Heart right ventricle (tissue), 16 donors: ENCODE measurements at regions not wholly inside any gene's neighbourhood (a gene's known extent, or its start where the extent isn't known, plus 50 kb on each side); places are given as distances from the start of the nearest gene placed in this dataset.

Source experiments
- ATAC-seq, 8 donors: fragments of 200-7000 bp; cut with Tn5 transposase; one replicate each; pipeline ENCODE4 v1.9.1; 2020; ENCODE audit warnings: mild to moderate bottlenecking in 8 of 8, moderate library complexity in 8 of 8, moderate number of reproducible peaks in 1 of 8
- DNase-seq, 2 donors: peaks; one replicate each; pipeline ENCODE4 v3.0.0-alpha.2; 2020
- H3K27ac ChIP-seq, 10 donors: fragments of 200-600 bp; sonication (generic) in 2 of 10; one replicate each; pipeline versions ENCODE4 v1.5.0 to v1.8.0; 2020 to 2022; ENCODE audit warnings: mild to moderate bottlenecking in 3 of 10
- H3K27me3 ChIP-seq, 7 donors: fragments of 200-600 bp; one replicate each; pipeline ENCODE4 v1.8.0; 2021 to 2022; ENCODE audit warnings: mild to moderate bottlenecking in 2 of 7
- H3K36me3 ChIP-seq, 9 donors: fragments of 200-600 bp; sonication (generic) in 1 of 9; one replicate each; pipeline versions ENCODE4 v1.5.0 to v1.8.0; 2020 to 2022; ENCODE audit warnings: mild to moderate bottlenecking in 2 of 9
- H3K4me1 ChIP-seq, 9 donors: fragments of 200-600 bp; sonication (generic) in 1 of 9; one replicate each; pipeline versions ENCODE4 v1.5.0 to v1.8.0; 2020 to 2022; ENCODE audit warnings: mild to moderate bottlenecking in 4 of 9
- H3K4me3 ChIP-seq, 10 donors: fragments of 200-600 bp; sonication (generic) in 2 of 10; one replicate each; pipeline versions ENCODE4 v1.5.0 to v1.8.0; 2020 to 2022; ENCODE audit warnings: mild to moderate bottlenecking in 7 of 10, moderate library complexity in 2 of 10
- H3K9me3 ChIP-seq, 11 donors: fragments of 200-600 bp in 10 of 11; sonication (generic) in 2 of 11; one replicate each; pipeline versions ENCODE4 v1.5.0 to v1.8.0; 2013 to 2022; ENCODE audit warnings: mild to moderate bottlenecking in 2 of 11, control low read depth in 1 of 11, moderate library complexity in 1 of 11
- CTCF ChIP-seq, 9 donors: fragments of 200-600 bp; sonication (generic) in 2 of 9; IDR thresholded peaks; one replicate each; pipeline versions ENCODE4 v1.5.0 to v1.8.0; 2021 to 2022; ENCODE audit warnings: antibody characterized with exemption in 9 of 9, mild to moderate bottlenecking in 5 of 9, moderate library complexity in 1 of 9
- WGBS, 2 donors: extraction: QIAGEN DNeasy Blood & Tissue Kit; methylation state at CpG; one replicate each; pipeline ENCODE4 v1.1.7; 2013; ENCODE audit warnings: inconsistent platforms in 1 of 2; 5-methylcytosine and 5-hydroxymethylcytosine counted together
- intact Hi-C, 10 donors: fragments of 100-400 bp; cut with DNase I; formaldehyde crosslinking; loops; one replicate each; pipeline versions ENCODE4 v1.11.1 to v1.14.2; 2022
- donor health status: Arrhythmogenic right ventricular cardiomyopathy.
- donor health status: ischemic (EF 13 %, LVEDD 7.1; RV severe dilation, severe dysfunction).
- donor health status: healthy with polysubstance abuse.
- donor health status: DM: no; HTN: yes; CAD: no.
- donor health status: DM: no; HTN: no; CAD: no.
- donor health status: ischemic (EF 25% LVEDD 6.9; RV normal size, moderate dysfunction).
- donor health status: ischemic (EF 25% LVEDD 5.7; RV mildly dilated, moderate dysfunction).
- donor health status: healthy.
- donor health status: DM: yes; HTN: yes; CAD: no.
- donor health status: Ischemic cardiomyopathy.
- donor health status: ischemic (EF 35%, LVEDD 5.7; RV mildly dilated, moderate dysfunction).
- donor health status: nonischemic (EF 11% LVEDD 7.7; RV severe dilation, severe dysfunction).
- donor health status: DM: yes; HTN: yes; CAD: no.
- donor health status: PGD.
- donor health status: ischemic (EF 29% LVEDD 5.4; RV normal size, mild dysfunction).
- donor health status: nonischemic (EF 23%, LVEDD 6.1; RV moderate dilation, normal function).

- no peak for TF ChIP-seq CTCF (IDR thresholded peaks at IDR 0.05)
- Histone ChIP-seq H3K27me3 (no peaks in the 10 kb centered on the region), H3K4me3 (no peak overlapping the region), H3K27ac (no peak overlapping the region), H3K9me3 (no peaks in the 10 kb centered on the region), H3K4me1 (no peaks in the 10 kb centered on the region), H3K36me3 (no peaks in the 10 kb centered on the region)
- WGBS, 2 donors, result 96 to 100% methylated on average over 2 of the region's 2 CpGs
- ATAC-seq, result no peak
- intact Hi-C loops, result no loop called here
- no peak for DNase-seq
Observed at GRCh38 chr13:74278901-74279300, 144.7 kb upstream of the KLF12 start.

- Histone ChIP-seq H3K27ac (no peak overlapping the region), H3K9me3 (peaks cover 0 to 17% (median 6%) of the 10 kb centered on the region in 11 donors), H3K4me1 (no peaks in the 10 kb centered on the region), H3K36me3 (no peaks in the 10 kb centered on the region), H3K4me3 (no peak overlapping the region), H3K27me3 (no peaks in the 10 kb centered on the region)
- ATAC-seq (peak in 1 of 8 donors; percentile 33), DNase-seq (no peak)
- intact Hi-C loops, result no loop called here
- no peak for TF ChIP-seq CTCF (IDR thresholded peaks at IDR 0.05)
- WGBS, 2 donors, result 78 to 83% methylated on average over 2 of the region's 2 CpGs
Observed at GRCh38 chr13:74274916-74275315, 140.7 kb upstream of the KLF12 start.

GRCh38 chr13:74273581-74273980 lies 139.4 kb upstream of the KLF12 start:
- Histone ChIP-seq H3K9me3 (peaks cover 0 to 17% (median 6%) of the 10 kb centered on the region in 11 donors), H3K4me1 (no peaks in the 10 kb centered on the region), H3K4me3 (no peak overlapping the region), H3K36me3 (no peaks in the 10 kb centered on the region), H3K27ac (no peak overlapping the region), H3K27me3 (no peaks in the 10 kb centered on the region)
- DNase-seq, result no peak
- intact Hi-C loops, result no loop called here
- WGBS, 2 donors, result 75 to 78% methylated on average over 1 of the region's 1 CpG
- no peak for TF ChIP-seq CTCF (IDR thresholded peaks at IDR 0.05)
- peak in 2 of 8 donors; percentile 55 to 69 for ATAC-seq

GRCh38 chr13:74272826-74273225 lies 138.6 kb upstream of the KLF12 start:
- intact Hi-C loops, result no loop called here
- no peak for DNase-seq
- no peak for TF ChIP-seq CTCF (IDR thresholded peaks at IDR 0.05)

More at GRCh38 chr13:74272826-74273225, 138.6 kb upstream of the KLF12 start:
- no peak for ATAC-seq
- Histone ChIP-seq H3K27ac (no peak overlapping the region), H3K36me3 (no peaks in the 10 kb centered on the region), H3K4me3 (no peak overlapping the region), H3K27me3 (no peaks in the 10 kb centered on the region), H3K9me3 (peaks cover 0 to 17% (median 6%) of the 10 kb centered on the region in 11 donors), H3K4me1 (no peaks in the 10 kb centered on the region)
- 34 to 36% methylated on average over 1 of the region's 1 CpG for WGBS, 2 donors
